GM18867 (cell line): ENCODE measurements at regions not wholly inside any gene's neighbourhood (a gene's known extent, or its start where the extent isn't known, plus 50 kb on each side); places are given as distances from the start of the nearest gene placed in this dataset.
A peak's percentile ranks its signal among the peaks of the same experiment; 100 is the strongest.
"Not testable (repeated sequence)": the region's sequence is repeated elsewhere in the genome, so short reads cannot be mapped to it uniquely, and the experiment has no call there.

Experiments
- ATAC-seq: cut with Tn5 transposase; IDR thresholded peaks from one replicate; pipeline ENCODE4 v1.9.1; 2021; ENCODE audit warnings: mild to moderate bottlenecking, moderate library complexity; ENCODE audit not compliant: unreplicated experiment

DNA sequence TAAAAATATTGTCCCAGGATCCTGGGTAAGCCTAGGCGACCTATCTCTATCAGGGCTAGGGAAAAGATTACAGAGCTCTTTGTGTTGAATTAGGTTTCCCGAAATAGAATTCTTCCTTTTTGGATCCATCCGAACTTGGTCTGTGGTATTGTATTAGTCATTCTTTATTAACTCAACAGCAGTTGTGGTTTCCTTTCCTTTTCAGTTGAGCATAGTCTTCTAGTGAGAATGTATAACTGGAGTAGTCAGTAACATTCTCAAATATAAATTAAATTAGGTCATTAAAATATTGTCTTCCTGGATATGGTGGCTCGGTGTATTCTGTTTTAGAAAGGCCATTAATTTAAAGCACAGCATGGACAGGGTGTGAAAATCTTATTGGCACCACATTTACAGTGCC, 520.4 kb downstream of the NLGN4X start:
- ATAC-seq = no peak

DNA sequence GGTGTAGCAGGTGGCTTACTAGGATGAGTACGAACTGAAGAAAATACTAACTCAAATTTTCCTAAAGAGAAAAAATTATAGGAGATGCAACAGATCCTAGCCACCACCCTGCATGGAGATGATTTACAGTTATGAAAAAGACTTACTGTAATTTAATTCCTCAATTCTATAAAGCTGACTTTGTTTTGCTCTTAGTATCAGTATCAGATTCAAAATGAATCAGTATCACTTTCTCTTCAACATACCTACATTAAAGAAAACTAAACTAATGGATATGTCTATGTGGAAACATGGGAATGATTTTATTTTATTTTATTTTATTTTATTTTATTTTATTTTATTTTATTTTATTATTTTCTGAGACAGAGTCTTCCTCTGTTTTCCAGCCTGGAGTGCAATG, 525.8 kb downstream of the NLGN4X start:
- no peak for ATAC-seq

DNA sequence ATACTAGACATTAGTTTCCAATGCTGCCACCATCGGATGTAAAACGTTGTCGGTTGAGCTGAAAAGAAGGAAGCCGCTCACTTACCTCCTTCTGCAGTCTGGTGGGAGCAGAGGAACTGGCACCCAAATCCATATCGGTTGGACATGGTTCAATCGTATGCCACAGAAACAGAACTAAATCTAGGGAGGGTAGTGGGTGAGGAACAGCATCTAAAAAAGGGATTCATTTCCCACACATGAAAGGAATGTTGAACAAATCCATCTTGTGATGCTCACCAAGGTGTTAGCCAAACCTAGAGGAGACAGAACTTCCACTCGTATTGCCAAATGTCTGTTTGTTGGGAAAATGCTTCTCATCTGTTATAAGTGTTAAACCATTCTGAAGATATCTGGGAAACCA, 532.7 kb downstream of the NLGN4X start:
- ATAC-seq = no peak

DNA sequence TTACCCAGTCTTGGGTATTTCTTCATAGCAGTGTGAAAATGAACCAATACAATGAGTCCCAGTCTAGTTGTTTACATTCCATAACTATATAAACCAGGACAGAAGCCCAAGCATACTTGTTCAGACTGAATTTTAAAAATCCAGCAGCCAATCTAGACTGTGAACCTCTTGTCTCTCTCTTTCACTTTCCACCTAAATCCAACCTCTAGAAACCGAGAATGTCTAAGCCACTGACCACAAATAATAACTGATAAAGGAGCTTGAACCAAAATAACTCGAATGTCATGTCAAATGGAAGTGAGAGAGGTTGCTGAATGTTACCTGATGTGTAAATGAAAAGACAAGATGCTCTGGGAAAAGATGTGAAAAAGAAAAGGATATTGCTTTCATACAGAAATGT, 544.7 kb downstream of the NLGN4X start:
- no peak for ATAC-seq

DNA sequence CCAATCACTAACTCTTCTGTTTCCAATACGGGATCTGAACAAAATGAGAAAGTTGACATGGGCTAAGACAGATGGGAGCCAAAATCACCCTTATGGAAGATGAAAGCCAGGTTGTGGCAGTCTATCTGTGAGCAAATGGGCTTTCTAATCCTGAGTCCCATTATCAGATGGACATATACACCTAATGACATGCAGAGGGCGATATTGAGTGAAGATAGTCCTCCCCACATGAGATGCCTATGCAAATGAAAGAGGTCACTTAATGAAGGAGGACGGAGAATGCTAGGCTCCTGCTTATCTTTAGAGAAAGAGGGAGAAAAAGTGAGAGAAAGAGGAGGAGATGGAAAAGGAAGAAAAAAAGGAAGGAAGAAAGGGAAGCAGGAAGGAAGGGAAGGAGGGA, 547.5 kb downstream of the NLGN4X start:
- peak; percentile 86 for ATAC-seq

DNA sequence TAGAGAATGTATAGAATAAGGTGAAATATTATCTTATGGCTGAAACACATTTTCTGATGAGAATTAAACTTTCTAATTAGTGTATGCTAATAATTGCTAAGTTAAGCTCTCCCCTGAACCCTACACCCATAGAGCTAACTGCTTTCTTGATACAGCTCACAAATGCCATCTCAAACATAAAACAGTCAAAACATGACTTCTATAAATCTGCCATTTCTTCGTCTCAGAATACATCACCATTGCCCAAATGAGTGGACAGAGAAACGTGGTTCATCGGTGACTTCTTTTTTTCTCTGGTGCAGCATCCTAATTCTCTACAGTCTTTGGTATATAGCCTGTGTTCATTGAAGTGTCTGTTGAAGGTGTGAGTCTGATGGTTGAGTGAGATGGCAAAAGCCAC, 554.6 kb downstream of the NLGN4X start:
- ATAC-seq = no peak

DNA sequence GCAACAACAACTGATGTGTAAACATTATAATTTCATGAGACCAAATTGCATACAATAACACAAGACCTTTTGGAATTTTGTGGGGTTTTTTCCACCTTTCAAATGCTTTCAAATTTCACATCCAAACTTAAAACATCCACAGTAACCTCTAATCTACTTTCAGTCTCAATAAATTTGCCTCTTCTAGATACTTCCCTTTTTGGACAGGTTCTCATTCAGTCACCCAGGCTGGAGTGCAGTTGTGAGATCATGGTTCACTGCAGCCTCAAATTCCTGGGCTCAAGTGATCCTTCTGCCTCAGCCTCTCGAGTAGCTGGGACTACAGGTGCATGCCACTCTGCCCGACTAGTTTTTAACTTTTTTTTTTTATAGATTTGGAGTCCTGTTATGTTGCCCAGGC, 556.6 kb downstream of the NLGN4X start:
- peak; percentile 68 for ATAC-seq

DNA sequence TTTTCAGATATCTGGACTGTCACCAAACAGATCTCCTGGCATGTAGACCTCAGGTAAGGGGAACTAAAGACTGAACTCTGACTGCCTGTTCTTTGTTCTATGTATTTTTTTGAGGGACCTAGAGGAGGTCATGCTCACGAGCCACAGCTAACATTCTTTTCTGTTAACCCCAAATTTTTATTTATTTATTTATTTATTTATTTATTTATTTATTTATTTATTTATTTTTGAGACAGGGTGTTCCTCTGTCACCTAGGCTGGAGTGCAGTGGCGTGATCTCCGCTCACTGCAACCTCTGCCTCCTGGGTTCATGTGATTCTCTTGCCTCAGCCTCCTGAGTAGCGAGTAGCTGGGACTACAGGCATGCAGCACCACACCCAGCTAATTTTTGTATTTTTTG, 562.0 kb downstream of the NLGN4X start:
- ATAC-seq = not testable (repeated sequence)

DNA sequence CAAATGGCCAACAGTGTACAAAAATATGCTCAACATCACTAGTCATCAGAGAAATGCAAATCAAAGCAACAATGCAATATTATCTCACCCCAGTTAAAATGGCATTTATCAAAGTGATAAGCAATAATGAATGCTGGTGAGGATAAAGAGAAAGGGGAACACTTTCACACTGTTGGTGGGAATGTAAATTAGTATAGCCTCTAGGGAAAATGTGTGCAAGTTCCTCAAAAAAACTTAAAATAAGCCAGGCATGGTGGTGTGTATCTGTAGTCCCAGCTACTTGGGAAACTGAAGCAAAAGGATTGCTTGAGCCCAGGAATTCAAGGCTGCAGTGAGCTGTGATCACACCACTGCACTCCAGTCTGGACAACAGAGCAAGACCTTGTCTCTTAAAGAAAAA, 572.1 kb downstream of the NLGN4X start:
- ATAC-seq = no peak

DNA sequence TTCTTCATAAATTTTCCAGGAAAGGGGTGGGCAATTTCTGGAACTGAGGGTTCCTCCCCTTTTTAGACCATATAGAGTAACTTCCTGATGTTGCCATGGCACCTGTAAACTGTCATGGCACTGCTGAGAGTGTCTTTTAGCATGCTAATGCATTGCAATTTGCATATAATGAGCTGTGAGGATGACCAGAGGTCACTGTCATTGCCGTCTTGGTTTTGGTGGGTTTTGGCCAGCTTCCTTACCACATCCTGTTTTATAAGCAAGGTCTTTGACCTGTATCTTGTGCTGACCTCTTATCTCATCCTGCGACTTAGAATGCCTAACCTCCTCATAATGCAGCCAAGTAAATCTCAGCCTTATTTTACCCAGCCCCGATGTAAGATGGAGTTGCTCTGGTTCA, 577.8 kb downstream of the NLGN4X start:
- ATAC-seq = peak; percentile 32

DNA sequence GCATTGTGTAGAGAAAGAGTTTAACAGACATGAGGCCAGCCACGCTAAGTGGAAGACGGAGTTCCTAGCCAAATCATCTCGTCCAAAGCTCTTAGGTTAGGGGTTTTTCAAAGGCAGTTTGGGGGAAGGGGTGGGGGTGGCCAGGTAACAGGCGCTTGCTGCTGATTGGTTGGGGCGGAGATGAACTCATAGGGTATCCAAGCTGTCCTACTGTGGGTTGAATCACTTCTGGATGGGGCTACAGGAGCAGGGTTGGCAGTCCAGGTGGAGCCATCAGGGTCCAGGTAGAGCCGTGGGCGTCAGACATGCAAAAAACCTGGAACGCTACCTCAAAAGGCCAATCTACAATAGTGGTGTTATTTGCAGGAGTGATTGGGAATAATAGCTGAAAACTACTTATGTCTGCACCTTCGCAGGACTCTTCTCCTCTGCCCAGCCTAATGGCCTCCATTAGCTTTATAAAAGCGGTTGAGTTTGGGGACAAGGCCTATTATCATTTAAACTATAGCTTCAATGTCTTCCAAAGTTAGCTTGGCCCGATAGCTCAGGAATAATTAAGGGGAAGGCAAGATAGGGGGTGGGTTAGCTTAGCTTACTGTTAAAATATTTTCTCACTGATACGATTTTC, 579.6 kb downstream of the NLGN4X start:
- ATAC-seq = no peak

DNA sequence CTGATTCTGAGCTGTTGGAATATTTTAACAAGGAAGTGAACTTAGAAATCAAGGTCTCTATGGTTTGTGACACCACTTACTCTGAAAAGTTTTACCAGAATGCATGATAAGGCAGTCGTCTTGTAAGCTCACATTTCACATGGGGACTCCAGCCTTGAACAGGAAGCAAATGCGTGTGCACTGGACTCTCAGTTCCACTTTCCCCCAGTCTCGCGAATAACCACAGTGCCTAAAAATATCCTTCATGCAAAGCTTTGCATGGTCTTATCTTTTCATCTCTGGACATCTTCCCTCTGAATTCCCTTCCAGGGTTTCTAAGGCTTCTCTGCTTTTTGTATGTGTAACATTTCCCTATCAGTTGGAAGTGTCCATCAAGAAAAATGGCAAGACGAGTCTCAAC, 581.8 kb downstream of the NLGN4X start:
- peak; percentile 98 for ATAC-seq

DNA sequence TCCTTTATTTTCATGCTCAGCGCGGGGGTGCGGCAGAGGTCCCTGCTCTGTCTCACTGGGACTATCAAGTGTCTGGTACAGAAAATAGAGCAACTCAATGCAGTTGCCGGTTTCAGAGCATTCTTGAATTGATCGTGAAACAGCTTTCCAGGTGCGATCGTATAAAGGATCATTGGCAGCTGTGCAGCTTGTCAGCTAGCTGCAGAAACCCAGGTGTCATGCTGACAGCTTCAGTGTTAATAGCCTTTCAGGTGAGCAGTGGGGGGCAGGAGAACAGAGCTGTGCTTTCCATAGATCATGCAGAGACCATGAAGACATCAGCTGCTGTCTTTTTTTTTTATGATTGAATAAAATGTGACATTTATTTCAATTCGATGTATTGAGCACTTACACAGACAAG, 583.9 kb downstream of the NLGN4X start:
- no peak for ATAC-seq

DNA sequence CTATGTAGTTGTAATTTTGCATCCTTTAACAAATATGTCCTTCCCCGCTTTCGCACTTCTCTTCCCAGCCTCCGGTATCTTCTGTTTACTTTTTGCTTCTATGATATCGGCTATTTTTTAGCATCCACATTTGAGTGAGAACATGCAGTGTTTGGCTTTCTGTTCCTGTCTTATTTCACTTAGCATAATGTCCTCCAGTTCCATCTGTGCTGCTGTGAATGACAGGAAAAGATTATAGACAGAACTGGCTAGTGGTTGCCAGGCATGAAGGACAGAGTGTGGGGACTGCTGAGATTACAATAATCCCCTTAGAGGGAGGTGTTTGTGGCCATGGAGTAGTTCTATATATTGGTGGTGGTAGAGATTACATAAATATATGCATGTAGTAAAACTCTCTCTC, 588.6 kb downstream of the NLGN4X start:
- ATAC-seq = no peak

DNA sequence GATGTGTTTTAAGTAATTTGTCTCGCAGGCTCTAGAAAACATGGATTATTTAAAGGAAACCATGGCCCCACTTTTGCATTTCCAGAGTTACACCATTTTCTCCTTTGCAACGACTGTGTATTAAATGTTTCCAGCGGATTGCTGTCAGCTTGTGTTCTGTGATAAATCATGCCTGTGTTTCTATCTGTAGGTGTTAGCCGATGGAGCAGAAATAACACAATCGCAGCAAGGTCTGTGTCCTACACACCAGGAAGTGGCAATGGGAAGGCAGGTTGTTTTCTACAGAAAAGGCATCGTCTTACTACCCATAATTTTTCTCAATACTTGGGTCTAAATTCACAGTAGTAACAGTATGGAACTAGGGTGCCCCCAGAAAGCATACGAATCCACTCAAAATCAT, 590.1 kb downstream of the NLGN4X start:
- ATAC-seq = no peak

DNA sequence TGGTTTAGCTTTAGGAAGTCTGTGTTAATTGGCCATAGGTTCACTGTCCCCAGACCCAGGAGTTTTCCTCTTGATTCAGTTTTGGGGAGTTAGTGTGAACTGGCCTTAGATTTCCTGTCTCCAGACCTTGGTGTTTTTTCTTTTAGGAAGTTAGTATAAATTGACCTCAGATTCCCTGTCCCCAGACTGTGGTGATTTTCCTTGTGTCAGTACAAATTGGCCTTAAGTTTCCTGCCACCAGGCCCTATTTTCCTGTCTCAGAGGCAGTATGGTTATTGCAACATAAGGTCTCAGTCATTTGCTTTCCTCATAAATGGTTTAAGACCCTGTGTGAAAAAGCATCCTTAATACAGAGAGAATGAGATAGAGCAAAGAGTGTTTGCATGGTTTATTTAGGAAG, 595.8 kb downstream of the NLGN4X start:
- no peak for ATAC-seq

DNA sequence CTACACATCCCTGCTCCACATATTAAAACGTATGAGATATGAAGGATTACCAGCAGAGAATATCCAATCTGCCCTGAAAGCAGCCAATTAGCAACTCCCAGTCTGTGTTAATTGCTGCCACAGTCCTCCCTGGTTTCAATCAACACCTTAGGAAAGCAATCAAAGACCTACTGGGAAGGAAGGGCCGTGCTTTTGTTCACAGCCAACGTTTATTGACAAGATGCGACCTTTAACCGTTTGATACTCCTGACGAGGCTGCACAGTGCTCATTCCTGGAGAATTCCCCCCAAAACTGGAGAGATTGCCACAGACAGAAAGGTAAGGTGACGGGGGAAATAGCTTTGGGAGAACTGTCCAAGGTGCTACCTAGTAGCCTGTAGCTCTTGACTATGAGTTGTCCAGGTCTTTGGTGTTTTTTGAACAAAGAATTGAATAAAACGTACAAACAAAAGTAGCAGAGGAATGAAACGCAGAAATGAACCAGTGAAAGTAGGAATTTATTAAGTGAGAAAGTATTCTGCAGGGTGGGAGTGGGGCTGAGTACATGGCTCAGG, 596.5 kb downstream of the NLGN4X start:
- no peak for ATAC-seq

DNA sequence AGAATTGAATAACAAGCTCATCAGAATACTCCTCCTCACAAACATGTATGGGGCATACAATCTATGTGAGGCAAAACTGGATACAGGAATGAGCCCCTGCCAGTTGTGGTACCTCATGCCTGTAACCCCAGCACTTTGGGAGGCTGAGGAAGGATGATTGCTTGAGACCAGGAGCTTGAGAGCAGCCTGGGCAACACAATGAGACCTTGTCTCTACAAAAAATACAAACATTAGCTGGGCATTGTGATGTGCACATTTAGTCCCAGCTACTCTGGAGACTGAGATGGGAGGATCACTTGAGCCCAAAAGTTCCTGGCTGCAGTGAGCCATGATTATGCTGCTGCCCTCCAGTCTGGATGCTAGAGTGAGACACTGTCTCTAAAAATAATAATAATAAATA, 611.0 kb downstream of the NLGN4X start:
- no peak for ATAC-seq

DNA sequence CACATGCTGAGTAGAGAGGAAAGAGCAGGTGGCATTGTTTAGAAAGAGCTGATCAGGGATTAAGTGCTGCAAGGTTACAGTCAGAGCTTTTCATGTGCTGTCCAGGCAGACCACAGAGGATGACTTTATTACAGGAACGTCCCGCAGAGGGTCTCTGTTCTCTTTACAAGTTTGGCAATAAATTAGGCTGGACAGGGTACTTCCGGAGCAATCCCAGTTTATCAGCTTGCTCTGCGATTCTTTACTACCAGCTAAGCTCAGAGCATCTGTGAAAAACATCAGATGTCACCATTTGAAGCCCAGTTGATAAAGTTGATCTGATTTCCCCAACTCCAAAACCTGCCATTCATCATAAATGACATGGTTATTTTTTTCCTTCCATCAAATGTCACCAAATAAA, 633.1 kb downstream of the NLGN4X start:
- ATAC-seq = no peak

DNA sequence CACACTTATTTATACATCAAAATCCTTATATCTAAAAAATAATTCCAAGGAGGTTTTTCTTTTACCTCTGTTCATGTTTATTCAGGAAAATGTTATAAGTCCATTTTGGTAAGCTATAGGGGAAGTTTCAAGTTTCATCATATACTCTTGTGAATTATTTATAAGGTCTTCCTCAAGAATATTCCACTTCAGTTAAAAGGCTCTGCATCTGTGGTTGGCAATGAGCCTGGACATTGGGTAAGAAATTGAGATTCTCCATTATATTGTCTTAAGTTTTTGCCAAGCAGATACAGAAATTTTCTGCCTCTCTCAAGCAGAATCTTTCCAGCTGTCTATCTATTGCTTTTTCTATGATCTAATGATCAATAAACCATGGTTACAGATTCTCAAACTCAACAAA, 641.9 kb downstream of the NLGN4X start:
- no peak for ATAC-seq

DNA sequence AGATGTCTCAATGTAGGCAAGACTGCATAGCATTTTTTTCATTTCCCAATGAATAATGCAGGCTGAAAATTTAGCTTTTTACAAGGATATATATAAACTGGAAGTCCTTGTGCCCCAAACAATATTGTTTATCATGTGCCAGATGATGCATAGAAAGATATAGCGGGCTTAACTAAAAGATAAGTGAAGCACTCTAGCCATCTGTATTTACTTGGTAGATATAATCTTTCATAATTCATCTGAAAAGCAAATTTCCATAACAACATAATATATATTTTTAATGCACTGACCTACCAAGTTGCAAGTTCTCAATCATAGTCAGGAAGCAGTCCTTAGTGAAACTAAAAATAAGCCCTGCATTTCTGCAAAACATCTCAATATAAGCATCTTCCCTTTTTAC, 653.3 kb downstream of the NLGN4X start:
- ATAC-seq = no peak

DNA sequence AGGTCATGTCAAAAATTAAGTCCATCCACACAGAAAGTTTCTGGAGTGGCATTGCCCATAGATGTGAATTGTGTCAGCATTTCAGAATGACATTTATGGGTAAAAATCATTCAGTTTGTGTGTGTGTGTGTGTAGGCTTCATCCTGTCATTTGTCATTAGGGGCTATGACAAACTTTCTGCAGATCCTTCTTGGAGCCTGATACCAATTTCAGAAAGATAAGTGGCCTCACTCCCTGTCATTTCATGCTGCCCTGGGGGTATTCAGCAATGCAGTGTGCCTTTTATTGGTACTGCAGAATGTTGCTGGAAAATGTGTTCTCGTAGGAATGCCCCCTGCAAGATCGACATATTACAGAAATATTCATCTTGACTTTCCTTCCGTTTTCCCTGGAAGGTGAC, 659.7 kb downstream of the NLGN4X start:
- ATAC-seq = no peak

DNA sequence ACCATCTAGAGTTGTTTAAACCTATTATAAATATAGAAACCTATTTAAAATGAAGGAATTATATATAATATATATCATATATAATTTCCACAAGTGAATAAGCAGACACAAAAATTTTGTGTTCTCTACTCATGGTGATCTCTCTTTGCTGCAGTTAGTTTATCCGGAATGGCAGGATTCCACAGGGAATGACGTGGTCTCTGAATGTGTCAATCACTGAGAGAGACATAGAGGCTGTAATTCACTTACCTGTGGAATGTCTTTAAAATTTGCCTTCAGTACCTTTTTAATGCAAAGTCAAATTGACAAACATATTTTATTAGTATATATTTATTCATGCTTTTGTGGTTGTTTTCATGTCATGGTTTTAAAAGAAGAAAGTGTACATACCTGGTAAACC, 669.3 kb downstream of the NLGN4X start:
- no peak for ATAC-seq
